Right atrium auricular region (tissue), 2 donors: ENCODE measurements at regions not wholly inside any gene's neighbourhood (a gene's known extent, or its start where the extent isn't known, plus 50 kb on each side); places are given as distances from the start of the nearest gene placed in this dataset.

ENCODE experiments used
- DNase-seq: peaks from one replicate; pipeline ENCODE4 v3.0.0-alpha.2; 2019; ENCODE audit warnings: low spot score
- H3K27ac ChIP-seq, 2 donors: fragments of 200-600 bp; sonication (generic); 1 replicate in 1 of 2; 2 replicates in 1 of 2; pipeline ENCODE4 v1.5.1; 2016 to 2019
- H3K27me3 ChIP-seq, 2 donors: fragments of 200-600 bp; sonication (generic); one replicate each; pipeline versions ENCODE4 v1.5.1 to v1.6.0; 2017 to 2019
- H3K36me3 ChIP-seq: fragments of 200-600 bp; sonication (generic); one replicate; pipeline ENCODE4 v1.5.1; 2016
- H3K4me1 ChIP-seq, 2 donors: fragments of 200-600 bp; sonication (generic); one replicate each; pipeline versions ENCODE4 v1.5.1 to v1.6.0; 2017 to 2019
- H3K4me3 ChIP-seq, 2 donors: fragments of 200-600 bp; sonication (generic); 1 replicate in 1 of 2; 2 replicates in 1 of 2; pipeline ENCODE4 v1.5.1; 2017 to 2019; ENCODE audit warnings: mild to moderate bottlenecking in 1 of 2, moderate library complexity in 1 of 2
- H3K9me3 ChIP-seq, 2 donors: fragments of 200-600 bp; sonication (generic); one replicate each; pipeline ENCODE4 v1.5.1; 2019
- TF ChIP-seq, protein P1 (sequence below), 2 donors: fragments of 200-600 bp; sonication (generic); IDR thresholded peaks; one replicate each; pipeline ENCODE4 v1.5.1; 2019; ENCODE audit warnings: antibody characterized with exemption in 2 of 2

DNA sequence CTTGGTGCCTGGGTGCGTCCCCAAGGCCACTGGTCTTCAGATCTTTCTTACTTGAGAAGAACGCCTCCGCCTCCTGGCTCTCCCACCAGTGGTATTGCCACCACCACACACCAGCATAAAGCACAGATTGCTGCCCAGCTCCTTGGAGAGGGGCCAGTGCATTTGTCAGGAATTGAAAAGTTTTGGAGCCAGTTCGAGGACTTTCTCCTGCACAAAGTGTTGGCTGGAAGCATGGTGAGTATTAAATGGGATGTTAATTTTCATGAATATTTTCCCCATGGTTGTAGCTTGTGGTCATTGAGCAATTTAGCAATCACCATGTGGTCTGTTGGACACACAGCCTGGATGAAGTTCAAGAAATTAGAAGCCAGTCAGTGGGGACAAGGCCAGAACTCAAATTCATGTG lies 684.6 kb upstream of the FANCL start:
- Histone ChIP-seq H3K4me1 (no peaks in the 10 kb centered on the region), H3K27me3 (no peaks in the 10 kb centered on the region), H3K27ac (no peak overlapping the region), H3K36me3 (no peaks in the 10 kb centered on the region), H3K4me3 (no peak overlapping the region), H3K9me3 (no peaks in the 10 kb centered on the region)
- no peak for DNase-seq
- TF ChIP-seq, protein P1, sequence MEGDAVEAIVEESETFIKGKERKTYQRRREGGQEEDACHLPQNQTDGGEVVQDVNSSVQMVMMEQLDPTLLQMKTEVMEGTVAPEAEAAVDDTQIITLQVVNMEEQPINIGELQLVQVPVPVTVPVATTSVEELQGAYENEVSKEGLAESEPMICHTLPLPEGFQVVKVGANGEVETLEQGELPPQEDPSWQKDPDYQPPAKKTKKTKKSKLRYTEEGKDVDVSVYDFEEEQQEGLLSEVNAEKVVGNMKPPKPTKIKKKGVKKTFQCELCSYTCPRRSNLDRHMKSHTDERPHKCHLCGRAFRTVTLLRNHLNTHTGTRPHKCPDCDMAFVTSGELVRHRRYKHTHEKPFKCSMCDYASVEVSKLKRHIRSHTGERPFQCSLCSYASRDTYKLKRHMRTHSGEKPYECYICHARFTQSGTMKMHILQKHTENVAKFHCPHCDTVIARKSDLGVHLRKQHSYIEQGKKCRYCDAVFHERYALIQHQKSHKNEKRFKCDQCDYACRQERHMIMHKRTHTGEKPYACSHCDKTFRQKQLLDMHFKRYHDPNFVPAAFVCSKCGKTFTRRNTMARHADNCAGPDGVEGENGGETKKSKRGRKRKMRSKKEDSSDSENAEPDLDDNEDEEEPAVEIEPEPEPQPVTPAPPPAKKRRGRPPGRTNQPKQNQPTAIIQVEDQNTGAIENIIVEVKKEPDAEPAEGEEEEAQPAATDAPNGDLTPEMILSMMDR (IDR thresholded peaks at IDR 0.05), result no peak

- H3K4me1 ChIP-seq, result no peaks in the 10 kb centered on the region
- H3K27ac ChIP-seq, result no peak overlapping the region
- TF ChIP-seq, protein P1 (IDR thresholded peaks at IDR 0.05), result no peak
- no peak overlapping the region for H3K4me3 ChIP-seq
- no peaks in the 10 kb centered on the region for H3K36me3 ChIP-seq
- DNase-seq, result no peak
- no peaks in the 10 kb centered on the region for H3K27me3 ChIP-seq
- H3K9me3 ChIP-seq, result no peaks in the 10 kb centered on the region
Measured at GRCh38 chr2:58923869-58924268, 682.7 kb upstream of the FANCL start.

DNA sequence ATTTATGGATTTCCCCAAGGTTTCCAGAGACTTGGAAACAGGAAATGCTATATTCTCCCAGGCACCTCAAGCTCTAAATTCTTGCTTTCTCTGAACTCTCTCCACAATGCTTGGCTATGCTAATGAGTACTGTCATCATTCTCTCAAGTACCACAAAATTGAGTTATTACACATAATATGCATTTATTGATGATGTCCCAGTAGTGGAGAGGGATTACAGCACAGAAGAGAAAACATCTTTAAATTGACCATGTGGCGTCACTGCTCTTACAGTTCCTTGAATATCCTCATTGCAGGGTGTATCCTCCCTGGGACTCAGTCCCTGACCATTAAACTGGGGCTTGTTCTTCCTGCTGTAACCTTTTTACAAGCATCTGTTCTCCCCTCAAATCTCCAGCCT lies 681.1 kb upstream of the FANCL start:
- H3K9me3 ChIP-seq, result no peaks in the 10 kb centered on the region
- TF ChIP-seq, protein P1 (IDR thresholded peaks at IDR 0.05), result no peak
- no peak overlapping the region for H3K27ac ChIP-seq
- no peaks in the 10 kb centered on the region for H3K36me3 ChIP-seq
- H3K27me3 ChIP-seq, result no peaks in the 10 kb centered on the region
- no peak for DNase-seq
- no peaks in the 10 kb centered on the region for H3K4me1 ChIP-seq
- H3K4me3 ChIP-seq, result no peak overlapping the region

GRCh38 chr2:58921676-58922075 lies 680.6 kb upstream of the FANCL start:
- Histone ChIP-seq H3K4me1 (no peaks in the 10 kb centered on the region), H3K4me3 (no peak overlapping the region), H3K27me3 (no peaks in the 10 kb centered on the region), H3K27ac (no peak overlapping the region), H3K36me3 (no peaks in the 10 kb centered on the region), H3K9me3 (no peaks in the 10 kb centered on the region)
- TF ChIP-seq, protein P1 (IDR thresholded peaks at IDR 0.05), result no peak
- DNase-seq, result no peak

DNA sequence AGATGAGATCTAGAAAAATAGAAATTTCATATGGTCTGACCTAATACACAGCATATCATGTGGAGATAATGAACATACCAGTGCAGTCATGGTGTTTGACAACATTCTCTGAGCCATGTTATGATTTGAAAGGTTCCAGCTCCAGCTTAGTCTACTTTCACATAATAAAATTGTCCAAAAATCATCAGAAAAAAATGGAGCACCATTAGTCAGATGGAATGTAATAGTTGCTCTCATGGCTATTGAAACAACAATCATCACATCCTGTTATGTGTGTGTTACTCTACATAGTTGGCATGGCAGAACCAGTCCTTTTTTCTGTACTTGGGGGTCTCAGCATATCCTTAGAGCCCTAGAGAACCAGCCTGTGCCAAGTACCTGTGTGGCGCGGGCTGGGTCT lies 678.9 kb upstream of the FANCL start:
- TF ChIP-seq, protein P1 (IDR thresholded peaks at IDR 0.05), result no peak
- Histone ChIP-seq H3K36me3 (no peaks in the 10 kb centered on the region), H3K9me3 (no peaks in the 10 kb centered on the region), H3K4me3 (no peak overlapping the region), H3K27me3 (no peaks in the 10 kb centered on the region), H3K27ac (no peak overlapping the region), H3K4me1 (no peaks in the 10 kb centered on the region)
- DNase-seq, result no peak

- no peaks in the 10 kb centered on the region for H3K36me3 ChIP-seq
- TF ChIP-seq, protein P1 (IDR thresholded peaks at IDR 0.05), result no peak
- H3K9me3 ChIP-seq, result no peaks in the 10 kb centered on the region
- no peaks in the 10 kb centered on the region for H3K4me1 ChIP-seq
- H3K27ac ChIP-seq, result no peak overlapping the region
- H3K27me3 ChIP-seq, result no peaks in the 10 kb centered on the region
- DNase-seq, result no peak
- no peak overlapping the region for H3K4me3 ChIP-seq
Measured at GRCh38 chr2:58919316-58919715, 678.2 kb upstream of the FANCL start.
